ENCODE measurements at regions not wholly inside any gene's neighbourhood (a gene's known extent, or its start where the extent isn't known, plus 50 kb on each side); places are given as distances from the start of the nearest gene placed in this dataset.
A peak's percentile ranks its signal among the peaks of the same experiment; 100 is the strongest.

GRCh38 chr7:136325027-136325426 lies 347.9 kb upstream of the MTPN start:
- no peaks in the 10 kb centered on the region for H3K36me3 ChIP-seq (ENCODE audit: insufficient read depth, low read length, poor library complexity, severe bottlenecking)
- H3K4me3 ChIP-seq (ENCODE audit: low read depth, low read length, poor library complexity, severe bottlenecking) = no peak overlapping the region
- H3K4me1 ChIP-seq (ENCODE audit: insufficient read depth, low read length, poor library complexity, severe bottlenecking) = peaks cover 9% of the 10 kb centered on the region
- H3K9me3 ChIP-seq (ENCODE audit: low read depth, low read length, poor library complexity, severe bottlenecking) = no peaks in the 10 kb centered on the region
- POLR2A ChIA-PET (ENCODE audit: low non-redundant PET) = no interaction called here
- CTCF ChIA-PET = no interaction called here
- no TSS peak for BruUV-seq (replicated peaks)
- H3K27me3 ChIP-seq (replicated peaks; ENCODE audit: insufficient read depth, low read depth, low read length, poor library complexity) = no peaks in the 10 kb centered on the region
- no peak overlapping the region for H3K27ac ChIP-seq (ENCODE audit: low read depth, low read length, poor library complexity, severe bottlenecking)
- intact Hi-C loops (cut with micrococcal nuclease; ENCODE audit: unreplicated experiment) = no loop called here
- no peak for DNase-seq (ENCODE audit: low spot score)
- TF ChIP-seq, protein P1, sequence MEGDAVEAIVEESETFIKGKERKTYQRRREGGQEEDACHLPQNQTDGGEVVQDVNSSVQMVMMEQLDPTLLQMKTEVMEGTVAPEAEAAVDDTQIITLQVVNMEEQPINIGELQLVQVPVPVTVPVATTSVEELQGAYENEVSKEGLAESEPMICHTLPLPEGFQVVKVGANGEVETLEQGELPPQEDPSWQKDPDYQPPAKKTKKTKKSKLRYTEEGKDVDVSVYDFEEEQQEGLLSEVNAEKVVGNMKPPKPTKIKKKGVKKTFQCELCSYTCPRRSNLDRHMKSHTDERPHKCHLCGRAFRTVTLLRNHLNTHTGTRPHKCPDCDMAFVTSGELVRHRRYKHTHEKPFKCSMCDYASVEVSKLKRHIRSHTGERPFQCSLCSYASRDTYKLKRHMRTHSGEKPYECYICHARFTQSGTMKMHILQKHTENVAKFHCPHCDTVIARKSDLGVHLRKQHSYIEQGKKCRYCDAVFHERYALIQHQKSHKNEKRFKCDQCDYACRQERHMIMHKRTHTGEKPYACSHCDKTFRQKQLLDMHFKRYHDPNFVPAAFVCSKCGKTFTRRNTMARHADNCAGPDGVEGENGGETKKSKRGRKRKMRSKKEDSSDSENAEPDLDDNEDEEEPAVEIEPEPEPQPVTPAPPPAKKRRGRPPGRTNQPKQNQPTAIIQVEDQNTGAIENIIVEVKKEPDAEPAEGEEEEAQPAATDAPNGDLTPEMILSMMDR (conservative IDR thresholded peaks at IDR 0.05; ENCODE audit: low read depth, low read length) = no peak
- no peak for TF ChIP-seq EZH2 (IDR thresholded peaks at IDR 0.05; ENCODE audit: borderline replicate concordance, low read depth, low read length, poor library complexity, severe bottlenecking)

DNA sequence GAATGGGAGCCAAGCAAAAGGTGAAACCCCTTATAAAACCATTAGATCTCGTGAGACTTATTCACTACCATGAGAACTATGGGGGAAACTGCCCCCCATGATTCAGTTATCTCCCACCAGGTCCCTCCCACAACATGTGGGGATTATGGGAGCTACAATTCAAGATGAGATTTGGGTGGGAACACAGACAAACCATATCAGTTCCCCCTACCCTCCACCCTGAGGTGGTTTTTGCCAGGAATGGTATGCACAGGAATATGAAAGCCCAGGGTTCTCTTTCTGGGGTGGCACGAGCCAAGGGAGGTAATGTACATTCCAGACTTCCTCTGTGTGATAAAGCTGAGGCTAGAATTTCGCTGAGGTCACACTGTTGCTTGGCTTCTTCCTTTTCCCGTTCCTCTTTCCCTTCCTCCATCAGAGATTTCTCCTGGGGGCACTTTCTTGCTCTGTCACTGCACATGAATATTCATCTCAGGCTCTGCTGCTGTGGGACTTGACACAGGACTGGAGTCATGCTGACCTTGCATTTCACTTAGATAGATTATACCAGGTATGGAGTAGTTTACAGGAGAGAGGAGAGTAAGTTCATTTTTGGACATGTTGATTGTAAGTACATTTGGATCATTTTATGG lies 347.0 kb upstream of the MTPN start:
- Histone ChIP-seq H3K27me3 (replicated peaks; ENCODE audit: insufficient read depth, low read depth, low read length, poor library complexity) (no peaks in the 10 kb centered on the region), H3K4me1 (ENCODE audit: insufficient read depth, low read length, poor library complexity, severe bottlenecking) (peaks cover 9% of the 10 kb centered on the region), H3K4me3 (ENCODE audit: low read depth, low read length, poor library complexity, severe bottlenecking) (no peak overlapping the region), H3K27ac (ENCODE audit: low read depth, low read length, poor library complexity, severe bottlenecking) (no peak overlapping the region), H3K36me3 (ENCODE audit: insufficient read depth, low read length, poor library complexity, severe bottlenecking) (no peaks in the 10 kb centered on the region), H3K9me3 (ENCODE audit: low read depth, low read length, poor library complexity, severe bottlenecking) (no peaks in the 10 kb centered on the region)
- intact Hi-C loops (cut with micrococcal nuclease; ENCODE audit: unreplicated experiment) = no loop called here
- POLR2A ChIA-PET (ENCODE audit: low non-redundant PET) = no interaction called here
- DNase-seq (ENCODE audit: low spot score) = peak; percentile 43
- BruUV-seq (replicated peaks) = no TSS peak
- CTCF ChIA-PET = no interaction called here
- no peak for TF ChIP-seq EZH2 (IDR thresholded peaks at IDR 0.05; ENCODE audit: borderline replicate concordance, low read depth, low read length, poor library complexity, severe bottlenecking)
- TF ChIP-seq, protein P1 (conservative IDR thresholded peaks at IDR 0.05; ENCODE audit: low read depth, low read length) = no peak

GRCh38 chr7:136312592-136312991 lies 335.4 kb upstream of the MTPN start:
- ChIA-PET POLR2A (ENCODE audit: low non-redundant PET) (no interaction called here), CTCF (no interaction called here)
- Histone ChIP-seq H3K4me1 (ENCODE audit: insufficient read depth, low read length, poor library complexity, severe bottlenecking) (no peaks in the 10 kb centered on the region), H3K27me3 (replicated peaks; ENCODE audit: insufficient read depth, low read depth, low read length, poor library complexity) (no peaks in the 10 kb centered on the region), H3K27ac (ENCODE audit: low read depth, low read length, poor library complexity, severe bottlenecking) (no peak overlapping the region), H3K9me3 (ENCODE audit: low read depth, low read length, poor library complexity, severe bottlenecking) (peaks cover 9% of the 10 kb centered on the region), H3K4me3 (ENCODE audit: low read depth, low read length, poor library complexity, severe bottlenecking) (no peak overlapping the region), H3K36me3 (ENCODE audit: insufficient read depth, low read length, poor library complexity, severe bottlenecking) (no peaks in the 10 kb centered on the region)
- intact Hi-C loops (cut with micrococcal nuclease; ENCODE audit: unreplicated experiment) = no loop called here
- no peak for TF ChIP-seq EZH2 (IDR thresholded peaks at IDR 0.05; ENCODE audit: borderline replicate concordance, low read depth, low read length, poor library complexity, severe bottlenecking)
- TF ChIP-seq, protein P1 (conservative IDR thresholded peaks at IDR 0.05; ENCODE audit: low read depth, low read length) = no peak
- no TSS peak for BruUV-seq (replicated peaks)
- DNase-seq (ENCODE audit: low spot score) = no peak

Data from A673 (cell line).